ENCODE measurements at regions not wholly inside any gene's neighbourhood (a gene's known extent, or its start where the extent isn't known, plus 50 kb on each side); places are given as distances from the start of the nearest gene placed in this dataset.
A peak's percentile ranks its signal among the peaks of the same experiment; 100 is the strongest.

DNA sequence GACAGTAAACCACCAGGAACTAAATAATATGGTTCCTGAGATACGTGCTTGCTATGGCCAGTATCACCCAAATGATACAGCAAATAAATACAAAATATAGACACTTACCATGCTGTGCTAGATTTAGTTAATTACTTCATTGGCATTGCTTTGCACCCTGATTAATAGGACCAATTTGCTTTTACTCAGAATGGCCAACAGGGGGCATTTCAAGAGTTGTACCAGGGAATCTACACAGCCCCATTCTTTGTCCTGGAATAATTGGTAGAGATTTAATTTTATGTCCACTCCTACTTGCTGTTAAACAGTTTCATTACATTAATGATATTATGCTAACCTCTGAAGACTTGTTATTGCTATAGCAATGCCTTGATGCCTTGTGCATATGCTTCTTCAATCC lies 280.8 kb downstream of the RERGL start:
- DNase-seq (ENCODE audit: low spot score), result no peak

- peak; percentile 10 for DNase-seq (ENCODE audit: low spot score)
Measured at GRCh38 chr12:17802657-17803641, 287.0 kb downstream of the RERGL start.

GRCh38 chr12:17793854-17794253 lies 296.1 kb downstream of the RERGL start:
- no peak for DNase-seq (ENCODE audit: low spot score)

- no peak for DNase-seq (ENCODE audit: low spot score)
Measured at GRCh38 chr12:17778242-17778641, 311.8 kb downstream of the RERGL start.

DNA sequence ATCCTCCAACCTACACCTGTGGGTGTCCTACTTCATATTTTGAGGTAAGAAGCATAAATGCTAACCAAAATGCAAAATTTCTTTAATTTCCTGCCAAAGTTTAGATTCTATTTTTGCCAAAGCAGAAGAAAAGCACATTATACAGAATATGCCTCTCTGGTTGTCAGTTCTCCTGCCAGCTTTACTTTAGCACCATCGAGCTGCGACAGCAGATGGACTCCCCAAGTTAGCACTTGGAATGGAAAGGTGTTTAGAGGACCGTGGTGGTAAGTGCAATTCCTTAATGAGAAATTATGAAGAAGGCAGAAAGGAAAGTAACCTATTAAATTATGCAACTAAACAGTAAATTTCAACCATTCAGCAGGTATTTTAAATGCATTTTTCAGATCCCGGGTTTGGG lies 326.6 kb downstream of the RERGL start:
- DNase-seq (ENCODE audit: low spot score), result no peak

DNA sequence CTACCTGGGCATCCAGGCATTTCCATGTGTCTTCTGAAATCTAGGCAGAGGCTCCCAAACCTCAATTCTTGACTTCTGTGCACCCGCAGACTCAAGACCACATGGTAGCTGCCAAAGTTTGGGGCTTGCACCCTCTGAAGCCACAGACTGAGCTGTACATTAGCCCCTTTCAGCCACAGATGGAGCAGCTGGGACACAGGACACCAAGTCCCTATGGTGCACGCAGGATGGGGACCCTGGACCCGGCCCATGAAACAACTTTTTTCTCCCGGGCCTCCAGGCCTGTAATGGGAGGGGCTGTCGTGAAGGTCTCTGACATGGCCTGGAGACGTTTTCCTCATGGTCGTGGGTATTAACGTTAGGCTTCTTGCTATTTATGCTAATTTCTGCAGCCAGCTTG lies 330.0 kb downstream of the RERGL start:
- no peak for DNase-seq (ENCODE audit: low spot score)
